NOMO-1 (cell line): ENCODE measurements at regions not wholly inside any gene's neighbourhood (a gene's known extent, or its start where the extent isn't known, plus 50 kb on each side); places are given as distances from the start of the nearest gene placed in this dataset.

Experiments used
- DNase-seq, 2 experiments: peaks; one replicate each; lab custom pipeline; 2025; ENCODE audit not compliant: unreplicated experiment in 2 of 2; lab: John Stamatoyannopoulos, UW

DNA sequence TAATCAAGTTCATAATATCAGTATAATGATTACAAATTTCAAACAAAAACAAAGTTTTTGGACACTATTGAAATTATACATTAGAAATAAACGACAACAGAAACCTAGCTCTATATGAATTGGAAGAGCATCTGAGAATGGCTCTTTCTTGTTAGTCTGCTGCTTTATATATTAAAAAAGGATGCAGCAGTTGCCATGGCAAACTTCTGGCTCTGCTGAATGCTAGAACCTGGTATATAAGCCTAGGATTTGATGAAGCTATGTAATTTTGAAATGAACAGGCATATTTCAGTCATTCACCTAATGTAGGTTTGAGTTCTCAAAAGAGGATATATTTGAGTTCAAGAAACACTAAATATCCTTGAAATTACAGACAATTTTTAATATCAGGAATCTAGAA is 252.7 kb upstream of the KCNMB2 start:
- no peak for DNase-seq

DNA sequence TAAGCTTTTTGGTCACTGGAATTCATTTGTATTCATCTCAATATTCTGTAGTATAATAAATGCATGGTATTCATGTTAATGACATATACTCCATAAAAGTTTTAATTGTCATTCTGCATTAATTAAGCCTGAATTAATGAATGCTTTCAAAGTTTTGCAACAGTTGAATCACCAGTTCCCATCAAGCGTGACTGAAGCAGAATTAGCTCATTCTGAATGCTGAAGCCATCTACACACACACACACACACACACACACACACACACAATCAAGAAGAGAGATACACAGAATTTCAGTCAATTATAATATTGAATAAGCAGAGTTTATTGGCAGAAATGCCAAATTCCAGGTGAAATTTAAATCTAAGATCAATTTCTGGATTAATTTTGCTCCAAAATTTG is 252.1 kb upstream of the KCNMB2 start:
- DNase-seq: no peak

DNA sequence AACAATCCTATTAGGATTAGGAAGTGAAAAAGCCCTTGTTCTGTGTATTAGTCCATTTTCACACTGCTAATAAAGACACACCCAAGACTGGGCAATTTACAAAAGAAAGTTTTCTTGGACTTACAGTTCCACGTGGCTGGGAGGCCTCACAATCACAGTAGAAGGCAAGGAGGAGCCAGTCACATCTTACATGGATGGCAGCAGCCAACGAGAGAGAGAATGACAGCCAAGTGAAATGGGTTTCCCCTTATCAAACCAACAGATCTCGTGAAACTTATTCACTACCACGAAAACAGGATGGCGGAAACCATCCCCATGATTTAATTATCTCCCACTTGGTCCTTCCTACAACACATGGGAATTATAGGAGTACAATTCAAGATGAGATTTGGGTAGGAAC is 248.2 kb upstream of the KCNMB2 start:
- DNase-seq: no peak

DNA sequence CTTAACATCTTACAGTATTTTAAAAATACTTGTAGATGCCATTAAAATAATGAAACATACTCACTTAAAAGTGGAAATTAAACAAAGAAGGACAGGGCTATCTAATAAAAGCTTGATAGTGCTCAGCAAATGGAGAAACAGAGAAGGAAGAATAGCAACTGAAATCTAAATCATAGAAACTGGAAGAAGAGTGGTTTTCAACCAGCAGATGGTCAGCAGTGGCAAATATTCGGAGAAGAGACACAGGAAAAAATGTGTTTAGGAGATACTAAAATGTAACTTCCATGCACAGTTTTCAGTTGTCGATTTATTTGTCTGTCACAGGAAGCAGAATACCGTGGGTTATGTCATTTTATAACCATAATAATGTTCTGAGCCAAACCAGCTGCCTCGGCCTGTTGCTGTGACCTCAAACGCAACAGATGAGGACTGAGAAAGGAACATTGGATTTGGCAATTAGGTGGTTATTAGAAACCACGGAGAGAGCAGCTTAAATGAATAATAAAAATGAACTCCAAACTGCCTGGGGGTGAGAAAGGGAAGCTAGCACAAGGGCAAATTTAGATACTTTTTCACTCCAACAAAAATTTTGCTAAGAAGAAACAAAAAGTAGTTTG is 246.6 kb upstream of the KCNMB2 start:
- DNase-seq: peak in 1 of 2 experiments; percentile 4

DNA sequence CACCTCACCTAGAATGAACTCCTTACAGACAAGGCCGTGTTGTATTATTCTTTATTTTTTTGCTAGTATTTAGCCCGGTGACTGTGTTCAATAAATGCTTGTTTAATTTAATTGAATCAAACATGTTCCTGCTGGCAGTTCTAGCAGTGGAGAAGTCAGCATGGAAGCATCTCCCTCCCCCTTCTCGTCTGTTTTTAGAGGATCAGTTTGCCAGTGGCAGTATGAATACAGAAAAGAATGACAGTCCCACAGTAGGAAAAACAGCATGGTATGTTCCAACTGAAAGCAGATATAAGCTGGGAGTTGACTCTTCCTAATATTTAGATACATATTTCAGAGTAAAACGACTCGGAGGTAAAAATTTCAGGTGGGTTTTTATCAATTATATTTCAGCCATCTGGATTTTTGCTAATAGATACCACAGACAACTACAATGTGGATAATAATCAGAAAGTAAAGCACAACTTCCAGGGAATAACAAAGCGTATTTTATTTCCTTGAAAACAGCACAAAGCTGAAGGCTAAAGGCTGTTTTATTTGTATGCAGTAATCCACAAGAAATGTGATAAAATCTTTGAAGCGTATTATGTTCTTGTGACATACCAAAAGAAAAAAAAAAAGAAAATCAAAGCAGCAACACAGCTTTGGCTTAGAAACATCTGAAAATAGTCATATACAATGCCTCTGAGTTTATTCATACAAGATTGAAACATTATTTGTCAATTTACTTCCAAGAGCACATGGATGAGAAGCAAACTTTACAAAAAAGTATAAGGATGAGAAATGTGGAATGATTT is 244.5 kb upstream of the KCNMB2 start:
- DNase-seq: no peak

DNA sequence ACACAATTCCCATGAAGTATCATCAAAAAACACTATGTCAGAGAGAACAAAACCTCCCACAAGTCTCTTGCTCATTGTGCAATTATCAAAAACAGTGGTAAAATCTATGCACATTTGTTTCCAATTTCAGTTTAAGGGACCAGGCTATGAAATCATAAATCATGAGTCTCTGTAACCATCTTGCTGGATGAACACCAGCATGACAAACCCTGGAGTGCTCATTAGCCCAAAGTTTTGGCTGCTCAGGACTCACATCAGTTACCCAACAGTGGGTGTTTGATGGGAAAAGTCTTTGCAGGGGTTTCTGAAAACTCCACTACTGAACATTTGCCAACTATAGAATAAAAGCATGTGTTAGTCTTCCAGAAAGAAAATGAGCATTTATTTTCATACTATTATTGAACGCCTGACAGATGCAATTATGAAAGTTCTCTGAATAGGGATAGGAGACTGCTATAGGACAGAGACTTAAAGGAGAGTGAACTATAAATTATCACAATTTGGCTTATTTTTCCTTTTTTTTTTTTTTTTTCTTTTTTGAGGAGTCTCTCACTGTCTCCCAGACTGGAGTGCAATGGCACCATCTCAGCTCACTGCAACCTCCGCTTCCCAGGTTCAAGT is 240.8 kb upstream of the KCNMB2 start:
- no peak for DNase-seq

DNA sequence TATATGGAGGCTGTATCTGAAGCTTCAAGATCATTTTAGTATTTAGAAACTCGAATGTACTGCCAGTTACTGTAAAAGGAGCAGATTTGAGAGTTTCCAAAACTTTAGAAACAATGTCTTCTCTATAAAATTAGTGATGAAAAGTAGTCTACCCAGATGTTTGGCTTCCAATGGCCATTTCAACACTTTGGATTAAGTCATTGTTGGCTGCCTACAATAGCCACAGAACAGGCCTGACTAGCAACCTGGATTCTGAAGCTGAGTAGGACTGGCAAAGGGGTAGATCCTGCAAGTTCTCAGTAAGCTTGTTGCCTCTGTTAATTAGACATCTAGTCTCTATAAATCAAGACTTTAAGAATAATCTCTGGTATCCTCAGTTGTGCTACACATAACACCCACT is 239.0 kb upstream of the KCNMB2 start:
- DNase-seq: no peak

DNA sequence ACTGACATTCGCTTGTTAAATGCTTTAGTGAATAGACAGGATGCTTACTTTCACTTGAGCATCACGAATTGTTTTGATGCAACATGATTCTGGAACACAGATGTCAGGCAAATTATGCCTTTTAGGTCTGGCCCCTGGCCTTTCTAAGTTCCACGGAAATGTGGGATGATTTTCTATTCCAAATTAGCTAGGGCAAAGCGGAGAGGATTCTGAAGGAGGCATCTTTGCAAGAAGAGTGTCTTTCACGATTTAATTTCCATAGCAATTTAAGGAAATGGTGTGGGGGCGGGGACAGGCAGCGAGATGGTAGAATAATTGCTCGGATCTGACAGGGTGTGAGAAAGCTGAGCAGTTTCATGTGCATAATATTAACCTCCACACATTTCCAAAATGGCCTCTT is 238.5 kb upstream of the KCNMB2 start:
- no peak for DNase-seq

DNA sequence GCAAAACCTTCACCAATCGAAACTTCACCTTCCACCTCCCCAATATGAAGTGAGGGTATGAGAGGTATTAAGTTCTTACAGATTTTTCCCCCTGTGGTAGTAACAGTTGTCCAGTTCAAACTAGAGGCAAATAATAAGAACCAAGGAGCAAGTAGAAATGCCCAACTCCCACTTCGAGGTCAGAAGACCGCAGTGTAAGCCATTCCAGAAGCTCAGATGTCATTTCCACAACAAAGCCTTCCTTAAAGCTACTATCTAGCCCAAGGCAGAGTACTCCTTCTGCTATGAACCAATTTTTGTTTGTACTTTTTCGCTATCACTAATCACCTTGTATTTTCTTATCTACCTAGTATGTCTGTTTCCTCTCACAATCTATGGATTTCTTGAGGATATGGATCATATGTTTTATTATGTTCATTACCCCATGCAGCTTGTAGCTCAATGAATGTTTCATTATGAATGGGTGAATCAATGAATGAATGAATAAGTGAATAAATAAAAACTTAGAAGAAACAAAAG is 235.7 kb upstream of the KCNMB2 start:
- no peak for DNase-seq

DNA sequence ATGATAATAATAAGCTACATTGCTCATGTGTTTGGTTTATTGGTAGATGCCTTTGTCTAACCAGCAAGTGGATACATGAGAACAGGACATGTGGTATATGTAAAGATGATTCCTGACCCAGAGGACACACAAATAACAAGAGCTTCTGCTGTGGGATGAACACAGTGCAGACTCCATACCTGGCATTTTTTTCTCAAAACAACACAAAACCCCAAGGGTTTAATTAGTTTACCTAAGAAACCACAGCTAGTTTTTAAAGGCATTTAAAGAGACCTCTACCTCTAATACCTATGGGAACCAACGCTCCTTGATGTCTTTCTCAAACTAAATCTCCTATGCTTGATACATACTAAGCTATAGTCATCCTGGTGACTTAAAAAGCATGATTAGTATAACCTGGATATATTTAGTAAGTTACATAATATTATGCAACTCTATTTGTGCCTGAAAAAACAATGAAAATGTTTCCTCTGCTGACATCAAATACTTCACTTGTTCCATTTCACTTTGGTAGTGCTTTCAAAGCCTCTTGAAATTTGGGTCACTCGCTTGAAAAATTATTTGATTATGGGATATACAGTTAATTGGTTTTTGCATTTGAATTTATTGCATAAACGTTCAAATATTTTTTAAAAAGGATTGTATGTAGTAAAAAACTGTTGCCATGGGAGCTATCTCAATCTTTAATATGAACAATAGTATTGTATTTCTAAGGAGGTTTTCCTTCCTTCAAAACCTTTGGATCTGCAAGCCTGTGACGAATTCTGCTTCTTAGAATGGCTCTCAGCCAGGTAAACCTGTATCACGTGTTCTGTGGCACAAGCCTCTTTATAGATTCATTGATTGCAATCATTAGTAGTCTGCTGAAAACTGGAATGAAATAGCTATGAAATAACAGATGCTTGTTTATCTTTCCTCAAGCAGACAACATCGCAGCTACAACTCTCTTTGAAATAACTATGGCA is 233.0 kb upstream of the KCNMB2 start:
- DNase-seq: no peak

DNA sequence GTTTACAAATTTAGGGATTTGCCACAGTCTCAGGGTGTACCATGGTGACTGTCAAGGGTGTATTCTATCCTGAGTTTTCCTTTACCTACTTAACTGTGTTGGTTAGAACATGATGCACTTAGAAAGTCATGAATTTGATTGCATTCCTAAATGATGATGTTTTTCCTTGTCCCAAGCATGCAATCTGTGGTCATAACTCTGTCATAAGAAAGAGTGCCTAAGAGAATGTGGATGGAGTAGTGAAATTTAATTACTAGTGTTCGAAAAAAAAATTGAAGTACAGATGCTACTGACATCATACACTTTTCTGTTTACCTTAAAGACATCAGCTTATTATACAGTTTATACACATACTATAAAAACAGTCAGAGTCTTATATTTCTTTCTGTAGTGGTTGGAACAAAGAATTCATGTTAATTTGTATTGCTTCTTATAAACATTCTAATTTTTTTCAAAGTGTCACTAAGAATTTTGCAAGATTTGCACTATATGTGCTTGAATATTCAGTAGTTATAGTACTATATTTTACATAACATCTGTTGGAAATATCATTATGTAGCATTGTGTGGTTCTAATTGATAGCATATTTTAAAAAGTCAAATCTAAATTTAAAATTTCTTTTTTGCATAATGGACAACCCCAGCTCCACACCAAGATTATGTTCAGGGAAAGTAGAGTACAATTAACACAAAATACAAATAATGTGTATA is 231.3 kb upstream of the KCNMB2 start:
- DNase-seq: no peak

DNA sequence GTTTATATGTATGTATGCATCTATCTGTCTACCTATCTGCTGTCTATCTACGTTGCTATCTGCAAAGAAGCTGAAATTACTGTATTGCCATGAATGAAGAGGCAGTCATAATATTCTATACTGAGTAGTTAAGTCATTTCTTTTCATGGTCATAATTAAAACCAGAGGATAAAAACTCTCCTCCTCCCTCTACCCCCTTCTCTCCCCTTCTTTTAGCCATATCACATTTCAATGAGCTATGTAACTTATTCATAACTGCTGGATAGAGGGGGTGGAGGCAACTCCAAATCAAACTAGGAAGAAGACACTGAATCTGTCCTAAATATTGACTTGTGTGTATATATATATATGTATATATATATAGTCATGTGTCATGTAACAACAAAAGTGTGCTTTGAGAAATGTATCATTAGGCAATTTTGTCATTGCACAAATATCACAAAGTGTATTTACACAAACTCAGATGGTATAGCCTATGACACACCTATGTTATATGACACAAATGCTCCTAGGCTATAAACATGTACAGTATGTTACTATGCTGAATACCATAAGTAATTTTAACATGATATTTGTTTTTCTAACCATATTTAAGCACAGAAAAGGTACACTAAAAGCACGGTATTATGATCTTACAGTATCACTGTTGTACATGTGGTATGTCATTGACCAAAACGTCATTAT is 229.7 kb upstream of the KCNMB2 start:
- no peak for DNase-seq

DNA sequence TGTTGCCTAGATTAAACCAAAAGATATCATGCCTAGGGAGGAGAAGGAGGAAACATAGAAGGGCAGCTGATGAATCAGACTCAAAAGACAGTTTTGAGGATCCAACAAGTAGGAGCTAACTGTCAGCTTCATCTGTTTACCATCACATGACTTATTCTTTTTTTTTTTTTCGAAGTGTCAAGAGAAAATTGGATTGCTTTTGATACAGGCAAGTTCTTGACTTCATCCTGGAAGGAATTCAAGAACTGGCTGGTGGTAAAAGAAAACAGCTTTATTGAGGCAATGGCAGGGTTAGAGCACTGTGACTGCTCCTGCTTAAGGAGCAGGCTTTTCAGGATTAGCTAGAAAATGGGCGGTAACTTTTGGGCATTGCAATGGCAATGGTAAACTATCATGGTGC is 227.5 kb upstream of the KCNMB2 start:
- no peak for DNase-seq

DNA sequence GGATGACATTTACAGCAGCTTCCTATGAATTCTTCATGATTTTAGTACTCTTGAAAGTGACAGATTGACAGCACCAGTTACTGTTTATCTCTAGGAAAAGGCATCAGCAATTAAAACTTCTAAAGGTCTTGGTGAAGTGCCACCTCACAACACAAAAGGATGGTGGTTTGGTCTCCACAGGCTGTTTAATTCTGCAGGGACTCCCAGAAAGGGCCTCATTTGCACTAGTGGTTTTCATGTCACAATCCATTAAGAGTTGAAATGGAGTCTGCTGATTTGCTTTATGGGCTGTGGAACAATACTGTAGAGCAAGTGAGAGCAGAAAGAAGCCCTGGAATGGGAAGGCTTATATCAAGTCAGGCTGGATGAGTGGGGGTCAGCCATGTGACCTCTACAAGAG is 225.3 kb upstream of the KCNMB2 start:
- DNase-seq: no peak

DNA sequence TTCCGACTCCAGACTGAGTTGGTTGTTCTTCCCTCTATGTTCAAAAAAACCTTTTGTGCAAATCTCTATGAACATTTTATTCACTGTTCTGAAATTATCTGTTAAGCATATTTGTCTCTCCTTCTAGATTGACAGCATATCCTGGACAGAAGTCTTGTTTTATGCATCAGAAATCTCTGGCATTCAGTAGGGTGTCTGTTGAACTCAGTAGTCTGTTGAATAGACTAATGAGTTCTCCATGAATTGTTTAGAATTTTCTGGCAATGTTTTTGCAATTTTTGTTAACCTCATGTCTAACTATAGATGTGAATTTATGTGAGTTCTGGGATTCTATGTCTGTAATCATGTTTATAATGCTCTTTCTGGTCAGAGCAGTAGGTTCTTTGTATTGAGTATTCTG is 222.5 kb upstream of the KCNMB2 start:
- no peak for DNase-seq

DNA sequence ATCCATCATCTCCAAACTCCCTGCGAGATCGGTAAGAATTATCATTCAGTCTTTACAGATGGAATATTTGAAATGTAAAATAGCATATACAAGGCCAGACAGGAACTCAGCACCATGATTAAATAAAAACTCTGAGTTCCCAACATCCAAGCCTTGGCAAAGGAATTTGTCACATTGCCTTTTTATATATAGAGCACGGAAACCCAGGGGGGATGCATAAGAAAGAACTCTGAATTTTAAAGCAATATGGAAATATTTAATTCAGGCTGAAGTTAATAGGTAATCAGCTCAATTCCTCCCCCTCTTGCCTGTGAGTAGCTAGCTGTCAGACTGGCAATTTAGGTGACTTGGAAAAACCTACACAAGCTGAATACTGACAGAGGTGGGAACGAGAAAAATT is 217.9 kb upstream of the KCNMB2 start:
- no peak for DNase-seq

DNA sequence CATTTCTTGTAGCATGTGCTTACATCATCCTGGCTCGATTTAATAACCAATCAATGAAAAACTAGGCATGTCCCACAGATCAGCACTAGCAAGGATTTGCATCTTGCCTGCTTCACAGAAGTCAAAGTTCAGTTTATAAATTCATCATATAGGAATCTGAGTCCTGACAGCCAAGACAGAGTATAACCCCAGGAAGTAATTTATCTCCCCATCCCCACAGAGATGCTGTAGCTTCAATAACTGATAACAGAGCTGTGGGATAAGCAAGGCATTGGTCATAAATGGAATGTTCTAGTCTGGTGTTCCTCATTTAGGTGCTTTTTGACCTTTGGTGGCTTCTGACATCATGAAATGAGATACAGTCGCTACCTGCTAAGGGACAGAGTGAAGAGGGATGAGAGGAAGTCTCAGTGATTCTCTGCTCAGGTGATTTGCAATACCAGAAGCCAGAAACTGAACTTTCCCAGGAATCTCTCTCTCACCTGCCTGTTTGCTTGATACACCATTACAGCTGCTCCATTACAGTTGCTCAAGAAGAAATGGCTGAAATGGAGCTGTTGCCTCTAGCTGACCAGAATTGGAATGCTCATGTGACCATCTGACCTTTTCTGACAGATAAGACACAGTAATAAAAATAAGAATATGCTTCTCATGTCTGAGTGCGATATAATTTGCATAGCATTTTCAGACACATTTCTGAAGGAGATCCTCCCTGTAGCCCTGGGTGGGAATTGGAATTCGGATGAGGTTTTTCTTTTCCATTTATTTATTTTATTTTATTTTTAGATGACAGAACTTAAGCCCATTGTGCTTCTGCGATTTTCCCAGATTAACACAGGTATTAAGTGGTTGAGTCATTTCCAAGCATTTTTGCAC is 217.1 kb upstream of the KCNMB2 start:
- no peak for DNase-seq

DNA sequence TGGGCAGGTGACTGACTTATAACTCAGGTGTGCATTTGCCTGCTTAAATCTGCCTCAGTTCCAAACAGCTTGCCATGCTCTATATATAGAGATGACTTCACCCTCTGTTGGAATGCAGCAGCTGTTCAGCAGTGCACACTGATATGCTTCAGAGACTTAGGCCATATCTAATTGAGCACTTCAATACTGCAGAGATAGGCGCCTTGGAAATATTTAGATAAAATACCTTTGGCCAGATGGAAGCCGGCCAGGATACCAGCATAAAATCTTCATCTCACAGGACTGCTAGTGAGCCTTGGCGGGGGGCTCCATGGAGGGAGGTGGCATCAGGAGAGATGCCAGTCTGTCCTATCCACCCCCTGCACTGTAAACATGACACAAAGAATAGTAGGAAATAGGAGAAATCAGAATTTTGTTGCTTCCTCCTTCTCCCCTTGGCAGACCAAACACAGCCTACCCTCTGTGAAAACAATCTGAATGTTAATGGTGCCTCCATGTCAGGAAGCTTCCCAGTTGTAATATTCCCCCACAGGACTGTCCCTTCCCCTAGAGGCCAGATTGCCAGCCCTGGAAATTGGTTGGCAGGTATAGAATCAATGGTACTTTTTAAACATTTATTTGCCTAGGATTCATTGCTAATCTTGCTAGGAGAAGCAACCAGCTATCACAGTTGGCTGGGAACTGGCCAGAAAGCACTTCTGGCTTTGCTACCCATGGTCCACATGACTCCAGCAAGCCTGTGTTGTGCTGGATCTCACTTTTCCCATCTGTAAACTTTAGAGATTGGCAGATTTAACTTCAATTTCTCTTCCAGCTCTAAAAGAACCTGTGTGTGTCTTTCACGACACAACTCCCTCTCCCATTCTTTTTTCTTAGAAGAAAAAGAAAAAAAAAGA is 215.5 kb upstream of the KCNMB2 start:
- no peak for DNase-seq
